ENCODE measurements at regions not wholly inside any gene's neighbourhood (a gene's known extent, or its start where the extent isn't known, plus 50 kb on each side); places are given as distances from the start of the nearest gene placed in this dataset.

DNA sequence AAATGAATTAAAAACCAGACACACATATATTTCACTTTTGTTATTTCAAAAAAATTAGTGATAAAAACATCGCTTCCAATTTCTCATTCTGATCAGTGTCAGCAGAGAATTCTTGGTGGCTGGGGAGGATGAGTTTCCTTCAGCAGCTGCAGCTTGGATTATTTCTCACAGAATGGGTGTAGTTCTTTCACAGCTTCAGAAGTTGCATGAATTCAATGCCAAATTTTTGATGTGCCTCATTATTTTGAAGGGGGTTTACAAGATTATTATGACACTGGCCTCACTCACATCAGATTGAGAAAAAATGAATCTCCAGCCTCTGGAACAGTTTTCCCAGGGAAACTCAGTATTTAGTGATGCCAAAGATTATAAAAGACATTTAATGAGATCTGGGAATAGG is 184.9 kb upstream of the WDFY3 start:
- TF ChIP-seq, protein P1, sequence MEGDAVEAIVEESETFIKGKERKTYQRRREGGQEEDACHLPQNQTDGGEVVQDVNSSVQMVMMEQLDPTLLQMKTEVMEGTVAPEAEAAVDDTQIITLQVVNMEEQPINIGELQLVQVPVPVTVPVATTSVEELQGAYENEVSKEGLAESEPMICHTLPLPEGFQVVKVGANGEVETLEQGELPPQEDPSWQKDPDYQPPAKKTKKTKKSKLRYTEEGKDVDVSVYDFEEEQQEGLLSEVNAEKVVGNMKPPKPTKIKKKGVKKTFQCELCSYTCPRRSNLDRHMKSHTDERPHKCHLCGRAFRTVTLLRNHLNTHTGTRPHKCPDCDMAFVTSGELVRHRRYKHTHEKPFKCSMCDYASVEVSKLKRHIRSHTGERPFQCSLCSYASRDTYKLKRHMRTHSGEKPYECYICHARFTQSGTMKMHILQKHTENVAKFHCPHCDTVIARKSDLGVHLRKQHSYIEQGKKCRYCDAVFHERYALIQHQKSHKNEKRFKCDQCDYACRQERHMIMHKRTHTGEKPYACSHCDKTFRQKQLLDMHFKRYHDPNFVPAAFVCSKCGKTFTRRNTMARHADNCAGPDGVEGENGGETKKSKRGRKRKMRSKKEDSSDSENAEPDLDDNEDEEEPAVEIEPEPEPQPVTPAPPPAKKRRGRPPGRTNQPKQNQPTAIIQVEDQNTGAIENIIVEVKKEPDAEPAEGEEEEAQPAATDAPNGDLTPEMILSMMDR (IDR thresholded peaks at IDR 0.05 in 8 of 11, conservative IDR thresholded peaks at IDR 0.05 in 3 of 11), result no peak
- no peak for TF ChIP-seq POLR2A (IDR thresholded peaks at IDR 0.05)
- TF ChIP-seq POLR2AphosphoS5 (IDR thresholded peaks at IDR 0.05), result no peak
